ENCODE measurements at regions not wholly inside any gene's neighbourhood (a gene's known extent, or its start where the extent isn't known, plus 50 kb on each side); places are given as distances from the start of the nearest gene placed in this dataset.

DNA sequence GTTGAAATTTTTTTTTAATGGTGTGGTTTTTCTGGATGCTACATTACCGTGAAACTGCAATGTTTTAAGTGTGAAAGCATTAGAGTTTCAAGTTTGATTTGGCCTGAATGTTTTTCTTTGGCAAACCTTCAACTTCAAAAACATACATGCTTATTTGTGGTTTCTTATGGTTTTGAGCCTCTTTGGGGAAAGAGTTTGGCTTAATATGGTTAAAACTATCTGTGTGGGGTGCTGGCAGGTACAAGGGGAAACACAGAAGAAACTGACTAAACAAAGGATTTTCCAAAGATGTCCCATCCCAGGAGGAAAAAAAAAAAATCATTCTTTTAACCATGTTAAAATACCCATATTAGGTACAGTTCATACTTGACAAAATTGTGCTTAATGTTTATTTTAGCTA, 121.1 kb downstream of the HGF start:
- H3K4me3 Mint-ChIP-seq: no peak overlapping the region
- no peaks in the 10 kb centered on the region for H3K27me3 Mint-ChIP-seq
- H3K9me3 Mint-ChIP-seq (ENCODE audit: low read depth): peaks cover 10% of the 10 kb centered on the region
- ATAC-seq (no peak), DNase-seq (no peak)
- POLR2A ChIA-PET: no interaction called here
- H3K4me1 Mint-ChIP-seq: no peaks in the 10 kb centered on the region
- CTCF ChIA-PET: no interaction called here
- intact Hi-C loops (cut with DNase I, micrococcal nuclease): no loop called here
- H3K27ac Mint-ChIP-seq: no peak overlapping the region
- H3K36me3 Mint-ChIP-seq (ENCODE audit: low read depth): no peaks in the 10 kb centered on the region

DNA sequence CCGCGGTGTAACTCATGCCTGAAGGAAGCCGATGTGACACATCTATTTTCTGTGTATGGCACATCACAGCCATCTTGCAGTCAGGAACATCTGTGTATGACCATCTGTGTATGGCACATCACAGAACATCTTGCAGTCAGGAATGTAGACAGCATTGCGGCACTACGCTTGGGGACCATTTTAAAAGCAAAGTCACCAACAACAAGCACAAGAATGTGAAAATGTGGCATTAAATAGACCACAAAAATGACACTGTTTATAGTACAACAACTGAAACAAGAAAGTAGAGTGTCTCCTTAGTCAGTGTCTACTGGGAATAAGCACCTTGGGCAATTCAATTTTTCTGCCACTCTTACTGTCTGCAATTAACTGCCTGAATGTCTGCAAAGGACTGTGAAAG, 124.4 kb downstream of the HGF start:
- CTCF ChIA-PET: no interaction called here
- Mint-ChIP-seq H3K9me3 (ENCODE audit: low read depth) (peaks cover 6% of the 10 kb centered on the region), H3K36me3 (ENCODE audit: low read depth) (no peaks in the 10 kb centered on the region), H3K4me1 (no peaks in the 10 kb centered on the region), H3K4me3 (no peak overlapping the region), H3K27me3 (no peaks in the 10 kb centered on the region), H3K27ac (no peak overlapping the region)
- POLR2A ChIA-PET: no interaction called here
- intact Hi-C loops (cut with DNase I, micrococcal nuclease): no loop called here
- ATAC-seq: no peak
- no peak for DNase-seq

DNA sequence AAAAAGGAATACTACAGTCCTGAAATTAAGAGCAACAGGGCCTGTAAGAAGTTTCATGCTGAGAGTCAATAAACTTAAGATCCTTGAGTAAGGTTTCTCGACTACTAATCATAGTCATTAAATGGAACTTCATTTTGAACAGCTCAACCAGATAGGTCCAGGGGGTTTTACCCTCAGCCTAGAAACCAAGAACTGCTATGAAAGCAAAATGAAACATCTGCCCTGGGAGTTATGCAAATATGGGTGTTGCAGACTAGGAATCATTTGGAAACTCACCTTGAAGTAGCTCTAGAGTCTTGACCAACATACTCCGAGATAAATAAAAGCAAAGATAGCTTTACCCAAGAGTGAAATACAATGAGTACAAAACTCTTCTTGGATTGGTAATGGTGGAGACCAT, 128.0 kb downstream of the HGF start:
- Mint-ChIP-seq H3K27me3 (no peaks in the 10 kb centered on the region), H3K9me3 (ENCODE audit: low read depth) (peaks cover 8% of the 10 kb centered on the region), H3K27ac (no peak overlapping the region), H3K4me3 (no peak overlapping the region), H3K36me3 (ENCODE audit: low read depth) (no peaks in the 10 kb centered on the region), H3K4me1 (no peaks in the 10 kb centered on the region)
- CTCF ChIA-PET: interaction anchor here (0.5 kb wide), 1 partner anchor 560 kb away, joined by 3 read pairs; no protein-coding TSS in a partner anchor
- POLR2A ChIA-PET: no interaction called here
- intact Hi-C loops (cut with DNase I, micrococcal nuclease): no loop called here
- ATAC-seq (no peak), DNase-seq (no peak)

DNA sequence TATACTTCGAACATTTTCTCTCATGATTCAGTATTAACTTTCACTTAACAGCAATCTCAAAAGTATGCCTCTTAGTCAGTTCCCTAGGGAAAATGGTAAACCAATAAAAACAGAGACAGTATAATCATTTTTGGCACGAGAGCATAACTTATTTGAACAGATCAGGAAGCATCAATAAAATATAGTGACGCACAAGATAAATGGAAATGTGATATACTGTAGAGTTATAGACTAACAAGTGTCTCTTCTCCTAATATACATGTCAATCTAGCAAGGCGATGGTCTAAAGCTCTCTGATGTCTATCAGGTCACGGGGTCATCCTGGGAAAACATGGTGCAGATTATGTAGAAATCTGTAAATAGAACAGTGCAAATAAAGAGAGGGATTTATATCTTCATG, 131.6 kb downstream of the HGF start:
- CTCF ChIA-PET: no interaction called here
- Mint-ChIP-seq H3K9me3 (ENCODE audit: low read depth) (peaks cover 8% of the 10 kb centered on the region), H3K36me3 (ENCODE audit: low read depth) (no peaks in the 10 kb centered on the region), H3K4me3 (no peak overlapping the region), H3K4me1 (no peaks in the 10 kb centered on the region), H3K27me3 (no peaks in the 10 kb centered on the region), H3K27ac (no peak overlapping the region)
- no peak for ATAC-seq
- DNase-seq: no peak
- intact Hi-C loops (cut with DNase I, micrococcal nuclease): no loop called here
- POLR2A ChIA-PET: no interaction called here

DNA sequence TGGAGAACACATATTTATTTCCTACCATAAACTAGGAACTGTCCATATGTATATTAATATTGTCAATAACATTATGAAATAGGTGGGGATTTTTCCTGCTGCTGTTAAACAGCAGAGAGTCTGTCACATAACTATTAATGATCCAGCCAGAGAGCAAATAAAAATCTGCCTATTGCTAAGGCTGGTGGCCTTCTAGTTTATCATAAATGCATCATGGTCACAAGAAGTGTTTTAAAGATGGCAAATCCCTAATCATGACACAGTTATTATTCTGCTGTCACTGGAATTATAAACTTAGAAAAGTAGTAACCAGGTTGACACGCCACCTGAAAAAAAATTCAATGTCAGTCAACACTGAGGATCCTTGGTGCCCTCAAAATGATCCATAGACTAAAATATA, 132.3 kb downstream of the HGF start:
- H3K4me3 Mint-ChIP-seq: no peak overlapping the region
- ATAC-seq (no peak), DNase-seq (no peak)
- no peaks in the 10 kb centered on the region for H3K4me1 Mint-ChIP-seq
- intact Hi-C loops (cut with DNase I, micrococcal nuclease): no loop called here
- peaks cover 8% of the 10 kb centered on the region for H3K9me3 Mint-ChIP-seq (ENCODE audit: low read depth)
- H3K27me3 Mint-ChIP-seq: no peaks in the 10 kb centered on the region
- no peaks in the 10 kb centered on the region for H3K36me3 Mint-ChIP-seq (ENCODE audit: low read depth)
- ChIA-PET POLR2A (no interaction called here), CTCF (no interaction called here)
- H3K27ac Mint-ChIP-seq: no peak overlapping the region

DNA sequence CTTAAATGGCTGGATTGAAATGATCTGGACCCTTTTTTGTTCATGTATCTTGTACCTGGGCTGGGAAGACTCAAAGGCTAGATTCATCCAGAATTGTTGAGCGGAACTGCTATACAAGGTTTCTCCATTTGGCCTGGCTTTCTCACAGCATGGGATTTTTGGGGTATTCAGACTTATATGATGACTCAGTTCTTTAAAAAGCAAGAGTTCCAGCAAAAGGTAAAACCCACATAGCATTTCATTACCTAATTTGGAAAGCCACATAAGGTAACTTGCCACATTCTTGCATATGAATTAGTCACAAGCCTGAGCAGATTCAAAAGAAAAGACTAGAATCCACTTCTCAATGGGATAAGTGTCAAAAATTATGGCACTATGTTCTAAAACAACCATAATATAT, 137.4 kb downstream of the HGF start:
- POLR2A ChIA-PET: no interaction called here
- ATAC-seq: no peak
- no peak overlapping the region for H3K27ac Mint-ChIP-seq
- H3K4me3 Mint-ChIP-seq: no peak overlapping the region
- intact Hi-C loops (cut with DNase I, micrococcal nuclease): no loop called here
- CTCF ChIA-PET: no interaction called here
- H3K4me1 Mint-ChIP-seq: no peaks in the 10 kb centered on the region
- H3K36me3 Mint-ChIP-seq (ENCODE audit: low read depth): no peaks in the 10 kb centered on the region
- H3K9me3 Mint-ChIP-seq (ENCODE audit: low read depth): peaks cover 3% of the 10 kb centered on the region
- no peak for DNase-seq
- H3K27me3 Mint-ChIP-seq: no peaks in the 10 kb centered on the region

DNA sequence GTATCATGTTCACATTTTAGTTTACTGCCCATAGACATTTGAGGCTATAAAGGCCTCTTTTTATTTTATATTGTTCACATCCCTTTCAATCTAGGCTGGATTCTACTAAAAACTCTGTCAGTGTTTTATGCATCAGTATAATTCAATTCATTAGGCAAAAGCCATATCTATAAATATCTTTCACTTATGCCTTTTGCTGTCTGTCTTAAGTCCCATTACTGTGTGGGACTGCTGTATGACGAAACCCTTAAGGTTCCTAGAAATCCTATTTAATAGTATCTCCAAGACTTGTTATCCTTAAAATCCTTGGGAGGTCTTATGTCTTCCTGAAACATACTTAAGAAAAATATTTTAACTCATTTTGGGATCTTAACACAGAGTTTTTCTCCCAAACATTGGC, 139.2 kb downstream of the HGF start:
- CTCF ChIA-PET: no interaction called here
- Mint-ChIP-seq H3K36me3 (ENCODE audit: low read depth) (no peaks in the 10 kb centered on the region), H3K9me3 (ENCODE audit: low read depth) (peaks cover 3% of the 10 kb centered on the region), H3K27ac (no peak overlapping the region), H3K4me1 (no peaks in the 10 kb centered on the region), H3K27me3 (no peaks in the 10 kb centered on the region), H3K4me3 (no peak overlapping the region)
- DNase-seq (no peak), ATAC-seq (no peak)
- POLR2A ChIA-PET: no interaction called here
- intact Hi-C loops (cut with DNase I, micrococcal nuclease): no loop called here

DNA sequence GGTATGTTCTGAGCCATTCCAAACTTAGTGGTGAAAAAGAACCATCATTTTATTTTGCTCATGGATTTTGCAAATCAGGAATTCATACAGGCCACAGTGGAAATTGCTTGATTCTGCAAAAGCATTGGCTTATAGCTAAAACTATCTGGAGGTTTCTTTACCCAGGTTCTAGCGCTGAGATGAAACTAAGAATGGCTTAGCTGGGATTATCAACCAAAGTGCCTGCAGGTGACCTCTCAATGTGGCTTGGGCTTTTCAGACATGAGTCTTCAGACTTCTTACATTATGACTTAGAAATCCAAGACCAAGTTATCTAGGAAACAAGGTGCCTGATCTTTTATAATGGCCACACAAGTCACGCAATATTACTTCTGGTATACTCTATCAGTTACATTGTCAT, 140.1 kb downstream of the HGF start:
- Mint-ChIP-seq H3K9me3 (ENCODE audit: low read depth) (peaks cover 3% of the 10 kb centered on the region), H3K27me3 (no peaks in the 10 kb centered on the region), H3K4me1 (no peaks in the 10 kb centered on the region), H3K27ac (no peak overlapping the region), H3K36me3 (ENCODE audit: low read depth) (no peaks in the 10 kb centered on the region), H3K4me3 (no peak overlapping the region)
- intact Hi-C loops (cut with DNase I, micrococcal nuclease): no loop called here
- no peak for DNase-seq
- CTCF ChIA-PET: no interaction called here
- ATAC-seq: no peak
- POLR2A ChIA-PET: no interaction called here

DNA sequence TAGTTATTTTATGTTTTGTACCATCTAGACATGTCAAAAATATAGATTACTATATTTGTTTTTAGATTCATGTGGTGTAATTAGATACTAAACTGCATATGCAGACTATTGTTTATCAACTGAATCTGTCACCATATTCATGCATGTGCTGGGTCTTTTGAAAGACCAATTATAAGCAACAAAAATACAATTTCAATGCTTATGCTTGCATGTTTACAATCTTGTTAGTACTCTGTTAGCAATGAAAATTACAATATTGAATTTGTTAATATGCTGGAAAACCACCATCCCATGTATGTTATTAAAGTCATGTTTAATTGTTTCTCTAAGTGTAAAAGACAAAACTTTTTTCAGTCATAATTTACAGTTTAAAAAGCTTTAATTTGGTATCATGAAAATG, 140.9 kb downstream of the HGF start:
- H3K36me3 Mint-ChIP-seq (ENCODE audit: low read depth): no peaks in the 10 kb centered on the region
- H3K4me3 Mint-ChIP-seq: no peak overlapping the region
- no peaks in the 10 kb centered on the region for H3K27me3 Mint-ChIP-seq
- peaks cover 5% of the 10 kb centered on the region for H3K9me3 Mint-ChIP-seq (ENCODE audit: low read depth)
- POLR2A ChIA-PET: no interaction called here
- no peak overlapping the region for H3K27ac Mint-ChIP-seq
- no peak for ATAC-seq
- no peak for DNase-seq
- intact Hi-C loops (cut with DNase I, micrococcal nuclease): no loop called here
- no peaks in the 10 kb centered on the region for H3K4me1 Mint-ChIP-seq
- CTCF ChIA-PET: no interaction called here

DNA sequence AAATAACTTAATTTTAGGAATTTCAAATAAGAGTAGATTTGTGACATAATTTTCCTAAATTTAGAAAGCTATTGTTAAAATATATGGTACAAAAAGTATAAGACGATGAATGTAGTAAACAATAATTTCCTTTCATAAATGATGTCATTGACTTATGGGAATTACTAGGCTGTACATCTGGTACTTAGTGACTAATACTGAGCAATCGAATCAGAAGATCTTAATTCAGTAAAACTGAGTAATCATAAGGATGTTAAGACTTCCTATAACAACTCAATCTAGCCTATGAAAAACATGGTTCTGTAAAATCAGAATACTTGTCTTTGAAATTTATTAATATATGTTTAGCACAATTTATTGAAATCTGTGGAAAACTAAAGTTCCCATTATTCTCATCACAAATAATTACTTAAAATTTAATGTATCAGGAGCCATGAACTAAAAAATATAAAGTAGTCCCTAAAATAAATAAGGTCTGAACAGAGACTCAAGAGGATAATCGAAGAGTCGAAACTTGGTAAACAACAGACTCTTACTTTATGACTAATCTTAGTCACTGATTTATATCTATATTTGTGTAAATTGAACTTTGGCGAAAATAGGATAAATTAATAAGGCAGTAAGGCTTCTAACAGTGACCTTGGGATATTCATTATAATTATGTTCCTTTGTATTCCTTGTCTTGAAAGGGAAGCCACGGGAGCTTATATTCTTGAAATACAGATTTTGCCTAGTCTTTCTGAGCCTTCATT, 142.1 kb downstream of the HGF start:
- ChIA-PET POLR2A (no interaction called here), CTCF (no interaction called here)
- ATAC-seq (no peak), DNase-seq (no peak)
- H3K9me3 Mint-ChIP-seq (ENCODE audit: low read depth): peaks cover 9% of the 10 kb centered on the region
- no peaks in the 10 kb centered on the region for H3K36me3 Mint-ChIP-seq (ENCODE audit: low read depth)
- no peaks in the 10 kb centered on the region for H3K4me1 Mint-ChIP-seq
- intact Hi-C loops (cut with DNase I, micrococcal nuclease): no loop called here
- no peak overlapping the region for H3K27ac Mint-ChIP-seq
- no peaks in the 10 kb centered on the region for H3K27me3 Mint-ChIP-seq
- H3K4me3 Mint-ChIP-seq: no peak overlapping the region

DNA sequence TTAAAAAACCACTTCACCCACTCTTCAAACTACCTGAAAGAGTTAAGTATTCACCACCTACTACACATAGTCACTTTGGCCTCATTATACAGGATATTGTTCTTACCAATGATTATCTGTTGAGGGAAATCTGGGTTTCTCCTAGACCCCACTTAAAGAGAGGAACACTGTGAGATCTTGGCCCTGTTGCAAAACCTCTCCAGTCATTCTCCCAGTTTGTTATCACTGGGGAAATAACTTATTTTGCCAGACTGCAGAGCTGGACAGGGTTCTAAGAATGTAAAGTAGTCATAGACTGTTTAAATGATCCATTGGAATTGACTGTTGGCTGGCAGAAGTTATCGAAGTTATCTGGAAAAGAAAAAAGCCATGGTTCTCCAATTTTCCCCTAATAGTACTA, 143.8 kb downstream of the HGF start:
- ATAC-seq (no peak), DNase-seq (no peak)
- Mint-ChIP-seq H3K4me1 (no peaks in the 10 kb centered on the region), H3K36me3 (ENCODE audit: low read depth) (no peaks in the 10 kb centered on the region), H3K9me3 (ENCODE audit: low read depth) (peaks cover 6% of the 10 kb centered on the region), H3K27me3 (no peaks in the 10 kb centered on the region), H3K4me3 (no peak overlapping the region), H3K27ac (no peak overlapping the region)
- intact Hi-C loops (cut with DNase I, micrococcal nuclease): no loop called here
- POLR2A ChIA-PET: no interaction called here
- CTCF ChIA-PET: no interaction called here

DNA sequence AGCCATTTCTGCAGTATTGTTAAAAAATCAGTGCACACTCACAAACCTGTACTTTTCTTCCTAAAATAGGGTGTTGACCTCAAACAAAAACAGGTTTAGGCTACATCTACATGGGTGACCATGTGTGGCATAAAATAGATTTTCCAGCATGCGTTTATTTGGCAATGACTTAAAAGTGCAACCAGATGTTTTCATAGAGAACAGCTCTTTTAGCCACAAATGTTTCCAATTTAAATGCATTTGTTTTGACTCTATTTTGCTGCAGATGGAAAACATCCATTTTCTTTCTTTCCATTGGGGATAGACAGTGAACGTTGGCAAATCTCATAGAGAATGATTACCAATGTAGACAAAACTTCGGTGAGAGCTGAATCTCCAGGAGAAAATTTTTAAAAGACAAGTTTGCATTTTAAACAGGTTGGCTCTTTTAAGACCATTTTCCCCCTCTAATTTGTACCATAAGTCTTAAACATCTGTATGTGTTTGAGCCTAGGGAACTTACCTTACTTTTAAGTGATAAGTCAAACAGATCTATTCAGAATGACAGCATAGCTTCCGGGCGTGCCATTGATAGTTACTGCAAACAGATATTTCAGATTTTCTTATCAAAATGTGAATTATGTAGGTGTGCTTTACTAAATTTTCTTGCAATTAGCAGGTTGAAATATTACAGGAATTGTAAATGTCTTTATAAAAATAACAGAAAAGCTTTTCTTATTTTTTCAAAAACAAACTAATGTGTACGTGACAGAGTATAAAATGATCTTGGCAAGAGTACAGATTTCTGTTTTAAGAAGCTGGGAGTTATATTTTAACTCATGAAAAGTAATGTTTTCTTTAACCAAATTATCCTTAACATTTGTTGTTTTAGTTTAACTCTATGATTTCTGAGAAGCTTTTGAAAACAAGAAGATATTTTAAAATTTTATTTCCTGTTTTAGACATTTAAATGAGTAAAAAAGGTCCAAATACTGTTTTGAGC, 144.9 kb downstream of the HGF start:
- Mint-ChIP-seq H3K9me3 (ENCODE audit: low read depth) (peaks cover 6% of the 10 kb centered on the region), H3K27me3 (no peaks in the 10 kb centered on the region), H3K4me3 (no peak overlapping the region), H3K27ac (no peak overlapping the region), H3K4me1 (no peaks in the 10 kb centered on the region), H3K36me3 (ENCODE audit: low read depth) (no peaks in the 10 kb centered on the region)
- intact Hi-C loops (cut with DNase I, micrococcal nuclease): no loop called here
- no peak for DNase-seq
- no peak for ATAC-seq
- ChIA-PET CTCF (interaction anchor here (0.6 kb wide), 1 partner anchor 139 kb away, joined by 3 read pairs; no protein-coding TSS in a partner anchor), POLR2A (no interaction called here)

All from activated CD4-positive, alpha-beta T cell treated with anti-CD3 and anti-CD28 coated beads for 36 hours (primary cell).